CD14-positive monocyte (primary cell): ENCODE measurements at regions not wholly inside any gene's neighbourhood (a gene's known extent, or its start where the extent isn't known, plus 50 kb on each side); places are given as distances from the start of the nearest gene placed in this dataset.

Experiments
- DNase-seq, 3 donors: peaks; one replicate each; pipeline ENCODE4 v3.0.0-alpha.2; 2011 to 2022
- H2AFZ ChIP-seq: 2 replicates; pipeline ENCODE4 v1.6.0; 2012; ENCODE audit warnings: mild to moderate bottlenecking, low read depth, low read length, inconsistent platforms; ENCODE audit not compliant: insufficient read depth, poor library complexity, severe bottlenecking
- H3K27ac ChIP-seq, 2 donors: 1 replicate in 1 of 2; 2 replicates in 1 of 2; pipeline ENCODE4 v1.5.1; 2012 to 2013; ENCODE audit warnings: low read length in 2 of 2, control low read depth in 1 of 2, inconsistent platforms in 1 of 2, low read depth in 1 of 2, mild to moderate bottlenecking in 1 of 2
- H3K27me3 ChIP-seq, 2 donors: one replicate each; pipeline versions ENCODE4 v1.6.0 to v1.6.1; 2011 to 2013; ENCODE audit warnings: low read length in 2 of 2; ENCODE audit not compliant: control insufficient read depth in 2 of 2, insufficient read depth in 2 of 2
- H3K36me3 ChIP-seq, 2 donors: replicated peaks in 1 of 2; 1 replicate in 1 of 2; 2 replicates in 1 of 2; pipeline versions ENCODE4 v1.5.1 to v1.6.1; 2012 to 2013; ENCODE audit warnings: low read length in 2 of 2, control low read depth in 1 of 2, inconsistent platforms in 1 of 2, mild to moderate bottlenecking in 1 of 2; ENCODE audit not compliant: insufficient read depth in 2 of 2, control insufficient read depth in 1 of 2
- H3K4me1 ChIP-seq, 2 donors: 1 replicate in 1 of 2; 2 replicates in 1 of 2; pipeline versions ENCODE4 v1.5.1 to v1.6.1; 2012 to 2013; ENCODE audit warnings: low read length in 2 of 2, control low read depth in 1 of 2, inconsistent platforms in 1 of 2, mild to moderate bottlenecking in 1 of 2, moderate library complexity in 1 of 2; ENCODE audit not compliant: insufficient read depth in 2 of 2, control insufficient read depth in 1 of 2
- H3K4me2 ChIP-seq: replicated peaks from 2 replicates; pipeline ENCODE3; 2012; ENCODE audit warnings: low read length, moderate library complexity, mild to moderate bottlenecking; ENCODE audit not compliant: poor library complexity, severe bottlenecking; ENCODE audit errors: extremely low read depth
- H3K4me3 ChIP-seq, 3 experiments: fragments of 200-600 bp in 1 of 3; sonication (generic) in 1 of 3; replicated peaks in 1 of 3; 1 replicate in 2 of 3; 2 replicates in 1 of 3; pipeline ENCODE4 v1.5.1; 2011 to 2013; ENCODE audit warnings: low read length in 3 of 3, mild to moderate bottlenecking in 3 of 3, control low read depth in 2 of 3, low read depth in 2 of 3, inconsistent platforms in 1 of 3, moderate library complexity in 1 of 3
- H3K79me2 ChIP-seq: 2 replicates; pipeline ENCODE4 v1.6.0; 2012; ENCODE audit warnings: mild to moderate bottlenecking, control low read depth, inconsistent platforms, low read length, moderate library complexity; ENCODE audit not compliant: insufficient read depth
- H3K9ac ChIP-seq: 2 replicates; pipeline ENCODE4 v1.6.0; 2017; ENCODE audit warnings: low read length, mild to moderate bottlenecking; ENCODE audit not compliant: insufficient read depth, poor library complexity, severe bottlenecking
- H3K9me3 ChIP-seq, 2 donors: replicated peaks in 1 of 2; 1 replicate in 1 of 2; 2 replicates in 1 of 2; pipeline versions ENCODE4 v1.5.1 to v1.6.1; 2012 to 2013; ENCODE audit warnings: low read length in 2 of 2, control low read depth in 1 of 2; ENCODE audit not compliant: control insufficient read depth in 1 of 2, insufficient read depth in 1 of 2
- H4K20me1 ChIP-seq: 2 replicates; pipeline ENCODE4 v1.6.0; 2012; ENCODE audit warnings: mild to moderate bottlenecking, low read length, control low read depth, moderate library complexity; ENCODE audit not compliant: insufficient read depth
- H3K27ac Mint-ChIP-seq, 7 donors: one replicate each; pipeline ENCODE4 v1.8.0; 2020; ENCODE audit warnings: mild to moderate bottlenecking in 7 of 7, mixed read lengths in 7 of 7, moderate library complexity in 6 of 7, inconsistent platforms in 2 of 7
- H3K27me3 Mint-ChIP-seq, 3 donors: one replicate each; pipeline ENCODE4 v1.8.0; 2021 to 2022; ENCODE audit warnings: low read depth in 3 of 3, mild to moderate bottlenecking in 3 of 3, mixed read lengths in 3 of 3, moderate library complexity in 3 of 3, inconsistent platforms in 1 of 3
- H3K36me3 Mint-ChIP-seq, 2 donors: one replicate each; pipeline ENCODE4 v1.8.0; 2020; ENCODE audit warnings: mixed read lengths in 2 of 2, inconsistent platforms in 1 of 2, mild to moderate bottlenecking in 1 of 2
- H3K4me1 Mint-ChIP-seq: one replicate; pipeline ENCODE4 v1.8.0; 2020; ENCODE audit warnings: mild to moderate bottlenecking, mixed read lengths
- H3K4me3 Mint-ChIP-seq, 2 donors: one replicate each; pipeline ENCODE4 v1.8.0; 2020; ENCODE audit warnings: mild to moderate bottlenecking in 2 of 2, mixed read lengths in 2 of 2, moderate library complexity in 1 of 2
- H3K9me3 Mint-ChIP-seq, 7 donors: one replicate each; pipeline ENCODE4 v1.8.0; 2020 to 2022; ENCODE audit warnings: mixed read lengths in 7 of 7, mild to moderate bottlenecking in 6 of 7, moderate library complexity in 6 of 7, inconsistent platforms in 2 of 7
- CTCF ChIP-seq: fragments of 200-600 bp; IDR thresholded peaks from one replicate; pipeline ENCODE4 v1.8.0; 2022; ENCODE audit warnings: antibody characterized with exemption, mild to moderate bottlenecking
- WGBS: methylation state at CpG from one replicate; pipeline ENCODE4 v1.1.5; 2013; ENCODE audit warnings: missing lambda C conversion rate; ENCODE audit not compliant: insufficient coverage; 5-methylcytosine and 5-hydroxymethylcytosine counted together
- intact Hi-C, 2 donors: fragments of 100-400 bp; cut with micrococcal nuclease; formaldehyde crosslinking; loops; one replicate each; pipeline versions ENCODE4 v1.15.0 to v1.15.1; 2023

DNA sequence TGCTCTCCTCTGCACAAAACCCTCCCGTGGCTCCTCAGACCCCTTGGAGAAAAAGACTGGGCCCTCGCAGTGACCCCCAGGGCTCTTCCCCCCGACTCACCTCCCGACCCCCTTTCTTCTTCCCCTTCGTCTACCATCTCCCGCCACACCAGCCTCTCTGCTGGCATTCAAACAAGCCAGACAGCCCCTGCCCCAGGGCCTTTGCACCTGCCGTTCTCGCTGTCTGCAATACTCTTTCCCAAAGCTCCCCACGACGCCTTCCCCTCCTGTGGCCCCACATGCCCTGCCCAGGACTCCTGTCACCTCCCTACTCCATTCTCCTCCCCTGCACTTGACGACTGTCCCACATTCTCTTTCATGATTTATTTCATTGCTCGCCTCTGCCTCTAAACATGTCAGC lies 115.7 kb downstream of the PHETA1 start:
- Mint-ChIP-seq H3K4me3 (no peak overlapping the region), H3K4me1 (peaks cover 13% of the 10 kb centered on the region), H3K36me3 (no peaks in the 10 kb centered on the region), H3K27ac (peak overlapping the region in 2 of 7 donors; percentile 19 to 68), H3K27me3 (peaks cover 0 to 6% (median 5%) of the 10 kb centered on the region in 3 donors), H3K9me3 (peaks cover 0 to 2% (median 1%) of the 10 kb centered on the region in 7 donors)
- Histone ChIP-seq H3K79me2 (no peaks in the 10 kb centered on the region), H3K36me3 (no peaks in the 10 kb centered on the region), H4K20me1 (no peaks in the 10 kb centered on the region), H3K27me3 (no peaks in the 10 kb centered on the region), H3K4me3 (no peak overlapping the region), H3K27ac (no peak overlapping the region), H3K9me3 (no peaks in the 10 kb centered on the region), H3K9ac (no peak overlapping the region), H2AFZ (no peak overlapping the region), H3K4me1 (peaks cover 9% of the 10 kb centered on the region in 2 donors), H3K4me2 (no peak overlapping the region)
- intact Hi-C loops = no loop called here
- no peak for DNase-seq
- 91% methylated on average over 11 of the region's 12 CpGs for WGBS
- no peak for TF ChIP-seq CTCF

- WGBS = 100% methylated on average over 3 of the region's 7 CpGs
- Histone ChIP-seq H4K20me1 (no peaks in the 10 kb centered on the region), H3K4me1 (peaks cover 16 to 18% of the 10 kb centered on the region in 2 donors), H3K36me3 (no peaks in the 10 kb centered on the region), H3K4me2 (no peak overlapping the region), H2AFZ (no peak overlapping the region), H3K27me3 (no peaks in the 10 kb centered on the region), H3K27ac (no peak overlapping the region), H3K4me3 (no peak overlapping the region), H3K9me3 (no peaks in the 10 kb centered on the region), H3K79me2 (no peaks in the 10 kb centered on the region), H3K9ac (no peak overlapping the region)
- no peak for TF ChIP-seq CTCF
- Mint-ChIP-seq H3K36me3 (no peaks in the 10 kb centered on the region), H3K27ac (no peak overlapping the region), H3K4me1 (peaks cover 20% of the 10 kb centered on the region), H3K27me3 (peaks cover 0 to 6% (median 5%) of the 10 kb centered on the region in 3 donors), H3K9me3 (peaks cover 0 to 2% (median 0%) of the 10 kb centered on the region in 7 donors), H3K4me3 (no peak overlapping the region)
- intact Hi-C loops = no loop called here
- DNase-seq = no peak
Observed at GRCh38 chr12:111251787-111252186, 117.1 kb downstream of the PHETA1 start.
